ENCODE measurements at regions not wholly inside any gene's neighbourhood (a gene's known extent, or its start where the extent isn't known, plus 50 kb on each side); places are given as distances from the start of the nearest gene placed in this dataset.

GRCh38 chr1:232554409-232554808 lies 75.5 kb downstream of the SIPA1L2 start:
- Histone ChIP-seq H3K9me1 (replicated peaks; ENCODE audit: control insufficient read depth, extremely low read depth, insufficient read depth, low read length) (no peaks in the 10 kb centered on the region), H3K79me2 (ENCODE audit: control insufficient read depth, insufficient read depth, low read length) (no peaks in the 10 kb centered on the region), H4K20me1 (replicated peaks; ENCODE audit: control insufficient read depth, extremely low read depth, insufficient read depth, low read length) (no peaks in the 10 kb centered on the region), H3K9ac (replicated peaks; ENCODE audit: extremely low read depth, insufficient read depth, low read length) (no peak overlapping the region), H2AFZ (ENCODE audit: low read depth, low read length) (no peak overlapping the region), H3K9me3 (replicated peaks; ENCODE audit: control insufficient read depth, insufficient read depth, low read length) (no peaks in the 10 kb centered on the region), H3K4me1 (ENCODE audit: control insufficient read depth, extremely low read depth, insufficient read depth, low read length) (peaks cover 23% of the 10 kb centered on the region), H3K4me2 (ENCODE audit: insufficient read depth, low read length) (no peak overlapping the region), H3K27me3 (ENCODE audit: control insufficient read depth in 2 of 2, insufficient read depth in 2 of 2, low read length in 2 of 2) (no peaks in the 10 kb centered on the region), H3K36me3 (ENCODE audit: control insufficient read depth in 2 of 2, extremely low read depth in 1 of 2, insufficient read depth in 2 of 2, low read length in 2 of 2) (no peaks in the 10 kb centered on the region), H3K27ac (ENCODE audit: insufficient read depth, low read depth, low read length) (no peak overlapping the region), H3K4me3 (replicated peaks in 1 of 3; ENCODE audit: insufficient read depth in 1 of 3, low read depth in 1 of 3, low read length in 3 of 3) (no peak overlapping the region)
- TF ChIP-seq MAX (IDR thresholded peaks at IDR 0.05; ENCODE audit: insufficient read depth, insufficient read length) (no peak), FOS (IDR thresholded peaks at IDR 0.05; ENCODE audit: borderline replicate concordance, insufficient read depth, low read length) (no peak), EZH2 (IDR thresholded peaks at IDR 0.05; ENCODE audit: borderline replicate concordance, low read depth, low read length, severe bottlenecking) (no peak), POLR2A (IDR thresholded peaks at IDR 0.05; ENCODE audit: low read depth, low read length) (no peak), POLR2AphosphoS5 (IDR thresholded peaks at IDR 0.05; ENCODE audit: insufficient read depth, low read depth, low read length) (no peak), GATA2 (IDR thresholded peaks at IDR 0.05; ENCODE audit: insufficient read depth, insufficient read length, low read depth, low read length) (no peak), JUN (IDR thresholded peaks at IDR 0.05; ENCODE audit: borderline replicate concordance, insufficient read depth, insufficient read length, low read depth) (no peak), CTCF (IDR thresholded peaks at IDR 0.05; ENCODE audit: extremely low read depth in 1 of 2, insufficient read depth in 1 of 2, low read depth in 1 of 2, low read length in 2 of 2) (no peak), MYC (IDR thresholded peaks at IDR 0.05; ENCODE audit: low read depth, low read length) (no peak)
- dilution Hi-C loops (cut with MboI; ENCODE audit: extremely low pct_ligation_motif_present, low sequenced_read_pairs), result no loop called here
- no TSS peak for BruUV-seq (replicated peaks)
- FAIRE-seq, result peak; percentile 71
- DNase-seq (ENCODE audit: low read depth, low spot score), result peak; percentile 79
- intact Hi-C loops (cut with micrococcal nuclease), result loop anchor here (1.0 kb wide), 1 partner anchor 24 kb away; no protein-coding TSS in a partner anchor
- POLR2A ChIA-PET, result no interaction called here
- CTCF ChIA-PET, result no interaction called here

Measured in endothelial cell of umbilical vein (primary cell).